Adipocyte (in vitro differentiated cells): ENCODE measurements at regions not wholly inside any gene's neighbourhood (a gene's known extent, or its start where the extent isn't known, plus 50 kb on each side); places are given as distances from the start of the nearest gene placed in this dataset.
A peak's percentile ranks its signal among the peaks of the same experiment; 100 is the strongest.

Experiments used
- DNase-seq: peaks from one replicate; pipeline ENCODE4 v3.0.0-alpha.2; 2015; ENCODE audit warnings: low read depth
- H3K27me3 ChIP-seq: replicated peaks from 2 replicates; pipeline ENCODE4 v1.7.0; 2013; ENCODE audit warnings: mild to moderate bottlenecking, low read length, moderate library complexity; ENCODE audit not compliant: control insufficient read depth, insufficient read depth
- H3K36me3 ChIP-seq: 2 replicates; pipeline ENCODE4 v1.7.0; 2013; ENCODE audit warnings: low read length, mild to moderate bottlenecking, moderate library complexity; ENCODE audit not compliant: control insufficient read depth, insufficient read depth, severe bottlenecking
- H3K4me1 ChIP-seq: 2 replicates; pipeline ENCODE4 v1.7.0; 2013; ENCODE audit warnings: mild to moderate bottlenecking, low read length, moderate library complexity; ENCODE audit not compliant: control insufficient read depth, insufficient read depth
- H3K4me3 ChIP-seq: 2 replicates; pipeline ENCODE4 v1.7.0; 2013; ENCODE audit warnings: mild to moderate bottlenecking, low read length, moderate library complexity
- H3K9ac ChIP-seq: 2 replicates; pipeline ENCODE4 v1.7.0; 2013; ENCODE audit warnings: mild to moderate bottlenecking, low read length, moderate library complexity
- H3K9me3 ChIP-seq: 2 replicates; pipeline ENCODE4 v1.7.0; 2013; ENCODE audit warnings: mild to moderate bottlenecking, low read length, moderate library complexity; ENCODE audit not compliant: control insufficient read depth

GRCh38 chr2:129888896-129889295, 90.6 kb upstream of the RAB6C start:
- Histone ChIP-seq H3K9me3 (no peaks in the 10 kb centered on the region), H3K36me3 (no peaks in the 10 kb centered on the region), H3K9ac (no peak overlapping the region), H3K4me3 (no peak overlapping the region), H3K4me1 (peaks cover 6% of the 10 kb centered on the region), H3K27me3 (peaks cover 30% of the 10 kb centered on the region)
- peak; percentile 6 for DNase-seq

GRCh38 chr2:129891341-129892320, 87.8 kb upstream of the RAB6C start:
- H3K9me3 ChIP-seq, result no peaks in the 10 kb centered on the region
- no peak for DNase-seq
- H3K4me1 ChIP-seq, result peaks cover 6% of the 10 kb centered on the region
- no peaks in the 10 kb centered on the region for H3K36me3 ChIP-seq
- no peak overlapping the region for H3K4me3 ChIP-seq
- no peak overlapping the region for H3K9ac ChIP-seq
- peaks cover 47% of the 10 kb centered on the region for H3K27me3 ChIP-seq

GRCh38 chr2:129892360-129892759, 87.1 kb upstream of the RAB6C start:
- Histone ChIP-seq H3K36me3 (no peaks in the 10 kb centered on the region), H3K9me3 (no peaks in the 10 kb centered on the region), H3K4me3 (no peak overlapping the region), H3K9ac (no peak overlapping the region), H3K4me1 (peaks cover 6% of the 10 kb centered on the region), H3K27me3 (peaks cover 53% of the 10 kb centered on the region)
- DNase-seq, result no peak

- Histone ChIP-seq H3K9ac (no peak overlapping the region), H3K27me3 (peaks cover 57% of the 10 kb centered on the region), H3K36me3 (no peaks in the 10 kb centered on the region), H3K4me1 (peaks cover 6% of the 10 kb centered on the region), H3K4me3 (no peak overlapping the region), H3K9me3 (no peaks in the 10 kb centered on the region)
- no peak for DNase-seq
These were observed 86.7 kb upstream of the RAB6C start for GRCh38 chr2:129892773-129893172.

- DNase-seq, result no peak
- Histone ChIP-seq H3K27me3 (peaks cover 61% of the 10 kb centered on the region), H3K9me3 (peaks cover under 1% of the 10 kb centered on the region), H3K4me1 (peaks cover 6% of the 10 kb centered on the region), H3K9ac (no peak overlapping the region), H3K36me3 (no peaks in the 10 kb centered on the region), H3K4me3 (no peak overlapping the region)
These were observed 86.2 kb upstream of the RAB6C start for GRCh38 chr2:129893244-129893643.

GRCh38 chr2:129894616-129895015, 84.8 kb upstream of the RAB6C start:
- Histone ChIP-seq H3K9ac (no peak overlapping the region), H3K4me1 (no peaks in the 10 kb centered on the region), H3K27me3 (peaks cover 60% of the 10 kb centered on the region), H3K9me3 (peaks cover 11% of the 10 kb centered on the region), H3K4me3 (no peak overlapping the region), H3K36me3 (no peaks in the 10 kb centered on the region)
- no peak for DNase-seq

- DNase-seq, result no peak
- no peak overlapping the region for H3K9ac ChIP-seq
- no peaks in the 10 kb centered on the region for H3K36me3 ChIP-seq
- no peak overlapping the region for H3K4me3 ChIP-seq
- peaks cover 14% of the 10 kb centered on the region for H3K9me3 ChIP-seq
- peaks cover 58% of the 10 kb centered on the region for H3K27me3 ChIP-seq
- H3K4me1 ChIP-seq, result no peaks in the 10 kb centered on the region
These were observed 84.4 kb upstream of the RAB6C start for GRCh38 chr2:129895061-129895460.

GRCh38 chr2:129895526-129896082, 83.9 kb upstream of the RAB6C start:
- DNase-seq, result no peak

GRCh38 chr2:129896226-129897100, 83.0 kb upstream of the RAB6C start:
- Histone ChIP-seq H3K9me3 (peaks cover 14% of the 10 kb centered on the region), H3K27me3 (peaks cover 44% of the 10 kb centered on the region), H3K4me1 (no peaks in the 10 kb centered on the region), H3K9ac (no peak overlapping the region), H3K4me3 (no peak overlapping the region), H3K36me3 (no peaks in the 10 kb centered on the region)
- DNase-seq, result no peak

More at GRCh38 chr2:129895526-129896082, 83.9 kb upstream of the RAB6C start:
- H3K27me3 ChIP-seq, result peaks cover 52% of the 10 kb centered on the region
- no peaks in the 10 kb centered on the region for H3K36me3 ChIP-seq
- no peaks in the 10 kb centered on the region for H3K4me1 ChIP-seq
- no peak overlapping the region for H3K4me3 ChIP-seq
- H3K9me3 ChIP-seq, result peaks cover 14% of the 10 kb centered on the region
- H3K9ac ChIP-seq, result no peak overlapping the region

GRCh38 chr2:129901754-129902415, 77.6 kb upstream of the RAB6C start:
- peaks cover 33% of the 10 kb centered on the region for H3K27me3 ChIP-seq
- no peaks in the 10 kb centered on the region for H3K4me1 ChIP-seq
- no peaks in the 10 kb centered on the region for H3K36me3 ChIP-seq
- H3K9ac ChIP-seq, result no peak overlapping the region
- no peak for DNase-seq
- H3K4me3 ChIP-seq, result no peak overlapping the region
- H3K9me3 ChIP-seq, result peaks cover 17% of the 10 kb centered on the region
